GM19099 (cell line): ENCODE measurements at regions not wholly inside any gene's neighbourhood (a gene's known extent, or its start where the extent isn't known, plus 50 kb on each side); places are given as distances from the start of the nearest gene placed in this dataset.

Experiments used
- POLR2A ChIP-seq: IDR thresholded peaks from 3 replicates; pipeline ENCODE4 v1.6.1; 2011; ENCODE audit warnings: low read depth; ENCODE audit not compliant: insufficient read length; ENCODE audit errors: extremely low read depth

DNA sequence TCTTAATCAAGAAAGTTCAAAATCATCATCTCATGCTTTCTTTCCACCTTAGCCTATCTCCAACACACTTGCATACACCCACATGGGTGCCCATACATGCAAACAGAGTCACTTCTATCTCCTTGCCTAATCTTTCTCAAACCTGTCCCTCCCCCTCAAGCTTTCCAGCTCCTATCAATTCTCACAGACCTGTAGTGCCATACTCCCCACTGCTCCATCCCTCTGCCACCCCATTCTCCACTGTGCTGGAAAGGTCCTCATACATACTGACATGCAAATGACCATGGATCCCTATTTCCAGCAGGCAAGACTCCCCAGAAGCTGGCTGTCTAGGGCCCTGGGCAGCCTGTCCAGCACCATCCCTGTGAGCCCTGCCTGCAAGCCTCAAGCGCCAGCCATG, 320.4 kb upstream of the CCL2 start:
- no peak for TF ChIP-seq POLR2A

DNA sequence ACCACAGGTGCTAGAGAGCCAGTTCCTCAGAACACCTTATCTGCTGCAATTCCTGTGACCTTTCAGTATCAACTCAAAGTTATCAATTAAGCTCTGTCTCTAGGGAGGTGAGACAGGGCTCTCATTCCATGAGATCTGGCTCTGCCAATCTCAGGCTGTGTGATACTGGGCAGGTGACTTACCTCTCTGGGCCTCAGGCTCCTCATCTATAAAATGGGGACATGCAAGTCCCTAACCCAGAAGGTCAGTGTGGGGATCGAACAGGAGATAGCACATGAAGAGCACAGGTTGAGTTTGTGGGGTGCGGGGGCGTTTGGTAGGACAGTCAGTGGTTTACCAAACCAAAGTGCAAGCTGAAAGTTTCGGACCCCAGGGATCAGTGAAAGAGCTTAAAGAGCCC, 319.3 kb upstream of the CCL2 start:
- no peak for TF ChIP-seq POLR2A

DNA sequence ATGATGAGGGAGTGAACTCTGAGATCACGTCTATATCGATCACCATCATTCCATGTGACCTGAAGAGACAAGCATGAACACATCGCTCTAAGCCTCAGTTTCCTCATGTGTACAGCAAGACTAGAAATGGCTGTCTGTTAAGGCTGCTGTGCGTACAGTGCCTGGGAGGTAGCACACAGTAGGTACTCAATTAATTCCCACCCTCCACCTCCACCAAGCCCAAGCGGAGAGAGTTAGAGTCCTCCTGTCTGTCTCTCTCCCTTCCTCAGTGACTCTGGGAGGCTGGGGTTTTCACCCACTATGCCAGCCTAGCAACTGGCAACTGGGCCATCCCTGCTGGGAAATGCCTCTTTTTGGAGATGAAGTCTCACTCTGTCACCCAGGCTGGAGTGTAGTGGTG, 318.3 kb upstream of the CCL2 start:
- TF ChIP-seq POLR2A, result no peak

DNA sequence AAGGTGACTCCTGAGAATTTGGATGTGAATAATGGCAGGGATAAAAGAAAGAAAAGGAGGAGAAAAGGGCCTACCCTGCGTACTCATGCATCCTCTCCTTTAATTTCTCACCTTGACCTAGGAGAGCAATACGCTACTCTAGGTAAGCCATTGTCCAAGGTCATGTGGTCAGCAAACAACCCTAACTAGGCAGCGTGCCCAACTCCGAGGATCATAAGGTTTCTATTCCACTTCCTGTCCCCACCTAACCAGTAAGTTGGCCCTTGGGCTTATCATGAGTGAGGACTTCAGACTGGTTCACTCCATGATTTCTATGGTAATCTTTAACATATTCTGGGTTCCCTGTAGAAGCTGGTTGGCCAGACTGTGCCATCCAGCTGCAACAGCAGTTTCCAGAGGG, 315.1 kb upstream of the CCL2 start:
- no peak for TF ChIP-seq POLR2A

DNA sequence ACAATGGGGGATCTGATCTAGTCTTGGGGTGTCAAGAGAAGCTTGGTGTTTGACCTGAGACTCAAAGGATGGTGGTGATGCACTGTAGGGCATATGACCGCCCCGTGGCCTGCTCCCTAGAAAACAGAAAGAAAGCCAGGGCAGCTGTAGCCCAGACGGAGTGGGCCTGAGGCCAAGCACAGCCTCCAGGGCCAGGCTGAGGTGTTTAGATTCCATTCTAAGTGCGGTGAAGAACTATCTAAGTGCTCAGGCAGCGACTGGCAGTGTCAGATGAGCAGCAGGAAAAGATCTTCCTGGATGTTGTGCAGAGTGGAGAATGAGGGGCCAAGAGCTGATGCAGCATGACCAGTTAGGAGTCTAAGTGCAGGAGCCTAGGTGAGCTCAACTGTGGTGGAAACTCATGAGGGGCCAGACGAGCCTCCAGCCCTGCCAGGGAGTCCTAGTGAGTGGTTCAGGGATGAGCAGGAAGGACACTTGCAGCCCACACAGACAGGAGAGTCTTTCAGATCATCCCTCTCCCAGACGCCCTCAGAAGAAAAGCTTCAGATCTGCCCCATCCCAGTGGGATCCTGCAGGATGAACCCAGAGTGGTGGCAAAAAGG, 314.2 kb upstream of the CCL2 start:
- no peak for TF ChIP-seq POLR2A

DNA sequence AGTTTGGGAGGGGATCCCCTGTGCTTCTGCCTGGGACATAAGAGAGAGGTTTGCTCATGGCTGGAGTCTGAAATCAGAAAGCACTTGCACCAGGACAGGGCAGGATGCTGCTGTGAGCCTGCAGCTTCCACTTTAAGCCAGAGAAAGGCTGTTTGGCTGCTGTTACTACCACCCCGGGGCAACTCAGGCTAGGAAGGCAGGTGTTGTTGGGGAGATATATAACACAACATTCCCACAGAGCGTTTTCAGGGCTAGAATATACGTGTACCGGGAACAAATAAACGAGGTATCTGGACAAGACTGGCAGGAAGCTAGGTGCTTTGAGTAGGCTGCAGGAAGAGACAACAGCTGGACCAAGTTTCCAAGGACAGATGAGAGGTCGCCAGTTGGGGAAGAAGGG, 313.3 kb upstream of the CCL2 start:
- no peak for TF ChIP-seq POLR2A

DNA sequence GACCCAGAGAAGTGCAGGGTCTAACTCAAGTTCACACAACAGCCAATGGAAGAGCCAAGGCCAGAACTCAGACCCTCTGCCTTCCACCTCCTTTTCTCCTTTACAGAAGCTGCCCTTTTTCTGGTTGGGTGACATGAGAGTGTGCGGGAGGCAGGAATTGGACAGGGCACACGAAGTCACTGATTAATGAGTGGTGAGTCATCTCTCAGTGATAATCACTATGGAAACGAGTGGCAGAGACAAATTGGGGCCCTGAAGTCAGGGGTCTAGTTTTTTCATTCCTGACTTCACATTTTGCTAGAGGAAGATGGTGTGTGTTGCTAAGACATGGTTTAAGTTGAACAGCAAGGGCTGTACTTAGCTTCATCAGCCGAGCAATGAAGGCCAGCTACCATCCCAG, 312.7 kb upstream of the CCL2 start:
- no peak for TF ChIP-seq POLR2A

DNA sequence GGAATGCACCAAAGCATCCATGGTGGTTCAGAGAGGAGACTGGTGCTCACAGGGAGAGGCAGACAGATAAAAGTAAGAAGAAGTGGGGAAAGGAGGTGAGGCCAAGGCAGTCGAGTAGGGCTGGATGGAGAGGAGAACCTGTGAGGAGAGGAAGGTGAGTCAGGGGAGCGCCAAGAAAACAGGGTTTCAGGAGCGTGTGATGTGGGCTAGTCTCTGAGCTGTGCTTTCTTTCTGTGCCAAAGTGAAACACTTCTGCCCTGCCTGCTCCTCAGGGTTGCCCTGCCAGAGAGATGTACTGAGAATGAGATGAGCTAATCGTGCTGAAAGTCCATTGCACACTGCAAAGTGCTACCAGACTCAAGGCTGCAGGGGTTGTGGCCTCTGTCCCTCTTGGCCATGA, 310.7 kb upstream of the CCL2 start:
- TF ChIP-seq POLR2A, result no peak

DNA sequence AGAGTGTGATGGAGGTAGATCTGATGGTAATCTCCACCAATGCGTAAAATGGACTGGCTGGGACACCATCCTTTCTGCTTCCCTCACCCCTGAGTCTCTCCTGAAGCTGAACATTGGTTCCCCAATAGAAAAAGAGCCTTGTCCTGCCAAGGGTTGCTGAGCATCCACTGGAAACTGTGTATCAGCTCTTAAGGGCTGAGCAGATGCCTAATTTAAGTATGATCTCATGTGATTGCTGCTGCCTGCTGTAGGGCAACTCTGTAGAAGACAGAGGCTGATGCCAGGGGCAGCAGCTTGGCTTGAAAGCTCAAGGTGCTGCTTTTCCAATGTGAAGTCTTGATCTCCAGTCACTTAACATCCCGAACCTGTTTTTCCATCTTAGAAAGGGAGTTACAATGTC, 310.3 kb upstream of the CCL2 start:
- TF ChIP-seq POLR2A, result no peak

DNA sequence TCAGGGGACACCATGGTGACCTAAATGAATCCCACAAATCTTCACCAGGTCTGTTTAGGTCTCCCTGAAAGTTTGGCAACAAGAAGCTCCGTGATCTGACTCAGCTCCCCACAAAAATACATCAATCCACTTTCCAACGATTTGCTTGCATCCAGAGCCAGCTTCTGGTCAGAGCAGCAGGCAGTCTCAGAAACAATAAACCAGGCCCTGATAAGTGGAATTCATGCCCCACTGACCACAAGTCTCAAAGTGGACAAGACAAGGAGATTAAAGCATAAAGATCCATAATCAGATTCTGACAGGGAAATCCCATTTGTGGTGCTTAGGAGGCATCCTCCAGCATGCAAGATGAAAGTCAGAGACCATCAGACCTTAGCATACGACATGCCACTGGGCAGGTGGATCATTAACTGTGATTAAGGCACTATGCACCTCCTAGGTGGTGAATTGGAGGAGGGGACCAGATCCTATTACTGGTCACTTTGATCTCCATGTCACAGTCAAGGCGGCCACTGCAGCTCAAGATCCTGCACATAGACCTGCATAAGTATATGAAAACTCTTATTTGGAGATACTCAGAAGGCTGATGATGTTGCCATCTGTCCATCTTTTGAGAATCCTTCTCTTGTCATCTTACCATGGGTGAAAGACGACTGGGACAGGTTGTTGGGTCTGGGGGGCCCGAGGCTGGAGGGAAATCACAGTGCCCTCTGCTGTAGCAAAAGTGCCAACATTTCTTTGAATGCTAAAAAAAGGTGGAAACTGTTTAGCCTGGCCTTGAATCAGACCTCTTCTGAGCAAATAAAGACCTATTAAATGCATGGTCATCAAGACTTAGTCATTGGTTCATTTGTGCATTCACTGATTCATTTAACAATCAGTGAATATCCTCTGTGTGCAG, 309.2 kb upstream of the CCL2 start:
- no peak for TF ChIP-seq POLR2A

DNA sequence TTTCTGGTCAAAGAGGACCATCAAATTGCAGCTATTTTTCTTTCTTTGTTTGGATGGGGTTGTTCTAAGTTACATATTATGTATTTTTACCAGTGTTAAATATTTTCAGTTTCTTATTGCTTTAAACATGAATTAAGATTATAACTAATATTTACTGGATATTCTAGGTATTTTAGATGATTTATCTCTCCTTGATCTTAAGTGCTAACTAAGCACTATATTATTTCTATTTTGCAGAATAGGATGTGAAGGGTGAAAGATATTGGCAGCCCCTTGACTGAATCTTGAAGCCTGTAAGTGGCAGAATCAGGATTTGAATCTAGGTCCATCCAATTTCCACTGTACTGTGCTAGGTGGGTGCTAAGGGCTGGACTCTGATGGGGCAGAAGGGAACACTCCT, 307.3 kb upstream of the CCL2 start:
- no peak for TF ChIP-seq POLR2A

DNA sequence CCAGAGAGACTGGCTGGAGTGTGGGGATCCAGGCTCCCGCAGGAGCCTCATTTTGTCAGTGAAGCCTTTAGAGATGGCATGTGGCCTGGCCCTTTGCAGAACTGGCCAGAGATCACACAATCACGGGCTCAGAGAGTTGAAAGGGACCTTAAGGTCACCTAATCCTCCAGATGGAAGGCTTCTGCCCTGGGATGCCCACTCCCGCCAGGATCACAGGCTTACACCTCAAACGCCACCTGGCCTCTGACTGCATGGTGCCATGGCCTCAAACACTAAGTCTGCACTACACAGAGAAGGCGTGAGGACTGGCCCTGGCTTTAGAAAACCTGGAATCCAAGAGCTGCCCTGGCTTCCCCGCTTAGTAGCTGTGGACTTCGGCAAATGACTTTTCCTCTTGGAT, 306.8 kb upstream of the CCL2 start:
- TF ChIP-seq POLR2A, result no peak

DNA sequence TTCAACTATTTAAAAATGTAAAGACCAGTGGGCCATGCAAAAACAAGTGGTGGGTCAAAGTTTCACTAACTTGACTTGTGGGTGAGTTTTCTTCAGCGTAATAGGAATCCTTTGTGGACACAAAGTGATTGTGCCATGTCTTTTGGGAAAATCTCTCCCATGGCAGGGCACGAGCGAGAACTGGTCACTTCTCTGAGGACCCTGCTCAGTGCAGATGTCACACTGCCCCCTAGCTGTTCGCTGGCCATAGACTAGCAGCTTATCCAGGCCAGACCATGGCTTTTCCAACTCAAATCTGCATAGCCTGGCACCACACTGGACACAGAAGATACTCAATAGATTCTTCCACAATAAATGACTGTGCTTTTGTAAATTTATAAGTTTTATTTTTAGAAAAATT, 306.0 kb upstream of the CCL2 start:
- TF ChIP-seq POLR2A, result no peak

DNA sequence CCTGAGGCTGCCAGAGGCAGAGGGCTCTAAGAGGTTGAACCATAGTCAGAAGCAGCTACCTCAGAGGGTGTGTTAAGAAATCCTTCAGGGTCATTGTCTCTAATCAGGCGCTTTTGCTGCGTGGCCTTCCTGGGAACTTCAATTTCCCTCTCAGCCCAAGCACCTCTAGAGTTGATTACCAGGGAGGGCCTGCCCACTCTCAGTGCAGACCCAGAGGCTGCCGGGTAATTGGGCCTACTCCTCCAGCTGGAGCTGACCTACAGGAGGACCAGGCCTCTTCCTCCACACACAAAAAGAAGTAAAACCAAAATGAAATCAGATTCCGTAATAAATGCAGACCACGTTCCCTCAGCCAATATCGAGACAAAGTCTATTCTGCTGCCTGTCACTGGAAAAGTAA, 305.0 kb upstream of the CCL2 start:
- no peak for TF ChIP-seq POLR2A

DNA sequence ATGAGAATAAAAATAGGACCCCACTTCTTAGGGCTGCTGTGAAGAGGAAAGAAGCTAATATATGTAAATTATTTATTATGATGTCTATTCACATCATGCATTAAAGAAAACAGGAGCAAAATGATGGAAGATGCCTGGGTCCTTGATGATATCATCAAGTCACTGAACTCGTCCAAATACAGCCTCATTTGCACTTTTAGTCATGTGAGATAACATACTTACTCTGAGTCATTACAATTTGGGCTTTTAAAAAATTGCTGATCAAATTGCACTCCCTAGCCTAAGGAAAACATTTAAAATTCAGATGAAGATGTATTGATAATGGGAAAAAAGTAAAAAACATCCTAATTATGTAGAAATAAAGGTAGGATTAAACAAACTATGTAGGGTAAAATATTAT, 302.7 kb upstream of the CCL2 start:
- TF ChIP-seq POLR2A, result no peak

DNA sequence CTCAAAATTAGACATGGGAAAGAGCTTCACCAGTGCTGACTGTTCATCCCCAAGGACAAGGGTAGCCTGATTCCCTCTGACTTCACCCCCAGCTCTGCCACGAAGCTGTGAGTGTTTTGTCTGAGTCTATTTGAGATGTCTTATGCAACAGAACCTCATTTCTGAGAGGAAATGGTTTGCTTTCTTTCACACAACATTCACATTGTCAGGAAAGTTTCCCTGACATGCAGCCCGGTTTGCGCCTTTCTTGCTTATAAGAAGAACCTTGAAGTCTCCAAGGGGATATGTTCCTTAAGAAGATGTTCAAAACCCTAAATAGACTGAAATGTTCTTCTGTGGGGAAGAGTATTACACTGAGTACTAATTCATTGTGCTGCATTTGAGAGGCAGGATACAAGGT, 300.5 kb upstream of the CCL2 start:
- no peak for TF ChIP-seq POLR2A
